ENCODE measurements at regions not wholly inside any gene's neighbourhood (a gene's known extent, or its start where the extent isn't known, plus 50 kb on each side); places are given as distances from the start of the nearest gene placed in this dataset.

DNA sequence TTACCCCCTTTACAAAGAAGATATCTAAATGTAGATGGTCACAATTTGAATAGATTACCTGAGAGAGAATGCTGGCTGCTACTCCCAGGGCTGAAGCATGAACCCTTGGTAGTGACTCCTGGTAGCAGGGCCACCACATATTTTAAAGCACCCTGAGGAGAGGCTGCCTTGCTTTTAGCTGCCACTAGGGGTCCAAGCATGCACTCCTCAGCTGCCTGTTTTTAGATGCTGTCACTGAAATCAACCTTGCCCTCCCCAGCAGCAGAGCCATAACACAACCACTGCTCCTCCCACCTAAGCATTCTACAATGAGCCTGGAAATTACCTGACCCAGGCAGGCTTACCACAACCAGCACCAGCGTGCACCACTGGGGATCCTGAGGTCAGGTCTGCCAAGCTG, 850.9 kb downstream of the FAM133A start:
- TF ChIP-seq, protein P1, sequence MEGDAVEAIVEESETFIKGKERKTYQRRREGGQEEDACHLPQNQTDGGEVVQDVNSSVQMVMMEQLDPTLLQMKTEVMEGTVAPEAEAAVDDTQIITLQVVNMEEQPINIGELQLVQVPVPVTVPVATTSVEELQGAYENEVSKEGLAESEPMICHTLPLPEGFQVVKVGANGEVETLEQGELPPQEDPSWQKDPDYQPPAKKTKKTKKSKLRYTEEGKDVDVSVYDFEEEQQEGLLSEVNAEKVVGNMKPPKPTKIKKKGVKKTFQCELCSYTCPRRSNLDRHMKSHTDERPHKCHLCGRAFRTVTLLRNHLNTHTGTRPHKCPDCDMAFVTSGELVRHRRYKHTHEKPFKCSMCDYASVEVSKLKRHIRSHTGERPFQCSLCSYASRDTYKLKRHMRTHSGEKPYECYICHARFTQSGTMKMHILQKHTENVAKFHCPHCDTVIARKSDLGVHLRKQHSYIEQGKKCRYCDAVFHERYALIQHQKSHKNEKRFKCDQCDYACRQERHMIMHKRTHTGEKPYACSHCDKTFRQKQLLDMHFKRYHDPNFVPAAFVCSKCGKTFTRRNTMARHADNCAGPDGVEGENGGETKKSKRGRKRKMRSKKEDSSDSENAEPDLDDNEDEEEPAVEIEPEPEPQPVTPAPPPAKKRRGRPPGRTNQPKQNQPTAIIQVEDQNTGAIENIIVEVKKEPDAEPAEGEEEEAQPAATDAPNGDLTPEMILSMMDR (IDR thresholded peaks at IDR 0.05): no peak
- no peak for TF ChIP-seq POLR2A (IDR thresholded peaks at IDR 0.05)
